Left ventricle myocardium superior (tissue), 1 donor: ENCODE measurements at regions not wholly inside any gene's neighbourhood (a gene's known extent, or its start where the extent isn't known, plus 50 kb on each side); places are given as distances from the start of the nearest gene placed in this dataset.

Experiments used
- ATAC-seq: fragments of 200-7000 bp; cut with Tn5 transposase; one replicate; pipeline ENCODE4 v1.9.1; 2020; ENCODE audit warnings: mild to moderate bottlenecking, moderate library complexity
- DNase-seq: peaks from one replicate; pipeline ENCODE4 v3.0.0-alpha.2; 2020
- intact Hi-C: fragments of 100-400 bp; cut with micrococcal nuclease; formaldehyde crosslinking; loops from one replicate; pipeline ENCODE4 v1.11.0; 2022
- donor health status: DM: no; HTN: yes; CAD: no; lungs with severe emphysema.

DNA sequence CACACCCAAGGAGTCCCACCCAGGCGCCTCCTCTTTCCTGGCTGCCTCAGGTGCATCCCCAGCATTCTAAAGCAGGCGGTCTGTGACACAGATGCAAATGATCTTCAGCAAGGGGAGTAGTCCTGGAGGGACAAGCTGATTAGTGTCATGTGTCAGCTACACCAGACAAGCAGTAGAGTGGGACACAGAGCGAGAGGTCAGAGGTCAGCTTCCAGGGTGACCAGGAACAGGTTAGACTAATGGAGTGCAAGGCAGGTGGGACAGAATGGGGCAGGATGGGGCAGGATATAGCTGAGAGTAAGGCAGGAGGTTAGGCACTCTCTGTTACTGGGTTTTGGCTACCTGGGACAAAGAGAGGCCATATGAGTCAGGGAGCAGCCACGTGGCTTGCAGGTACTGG lies 534.0 kb downstream of the FUT8 start:
- DNase-seq (no peak), ATAC-seq (no peak)
- intact Hi-C loops = no loop called here

- intact Hi-C loops = no loop called here
- no peak for DNase-seq
- ATAC-seq = no peak
Measured at GRCh38 chr14:65948302-65948701, 535.8 kb downstream of the FUT8 start.

DNA sequence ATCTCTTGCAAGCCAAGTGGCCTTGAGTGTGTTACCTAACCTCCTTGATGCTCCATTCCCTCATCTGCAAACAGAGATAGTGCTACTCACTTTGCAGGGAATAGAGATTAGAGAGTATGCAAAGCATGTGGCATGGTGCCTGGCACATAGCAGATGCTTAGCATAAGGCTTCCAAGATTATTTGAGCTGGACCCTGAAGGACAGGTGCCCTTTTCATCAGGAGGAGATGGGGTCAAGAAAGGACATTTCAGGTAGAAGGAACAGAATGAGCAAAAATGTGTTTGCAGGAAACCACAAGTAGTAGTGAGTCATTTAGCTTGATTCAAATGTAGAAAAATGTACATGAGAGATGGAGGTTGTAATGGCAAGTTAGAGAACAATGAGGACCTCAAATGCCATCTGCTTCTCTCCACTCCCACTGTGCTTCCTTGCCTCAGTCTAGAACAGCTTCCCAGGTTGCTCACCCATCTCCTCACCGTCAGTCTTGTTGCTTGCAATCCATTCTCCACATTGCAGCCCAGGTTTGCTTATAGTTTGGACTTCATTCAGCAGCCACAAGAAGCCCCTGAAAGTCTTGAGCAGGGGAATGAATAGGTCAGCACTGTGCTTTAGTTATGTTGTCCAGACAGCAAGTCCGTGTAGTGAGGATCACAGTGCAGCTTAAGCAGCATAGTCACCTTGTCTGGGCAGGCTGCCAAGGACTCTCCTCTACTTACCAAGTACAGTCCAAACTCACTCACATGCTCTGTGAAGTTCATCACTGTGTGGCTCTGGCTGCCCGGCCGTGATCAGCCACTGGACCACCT lies 536.3 kb upstream of the CCDC196 start:
- DNase-seq (peak; percentile 71), ATAC-seq (peak; percentile 95)
- intact Hi-C loops = no loop called here

GRCh38 chr14:65954942-65955341 lies 531.2 kb upstream of the CCDC196 start:
- intact Hi-C loops = no loop called here
- ATAC-seq (no peak), DNase-seq (no peak)

GRCh38 chr14:65957631-65958205 lies 528.5 kb upstream of the CCDC196 start:
- no peak for ATAC-seq
- intact Hi-C loops = no loop called here
- DNase-seq = no peak

DNA sequence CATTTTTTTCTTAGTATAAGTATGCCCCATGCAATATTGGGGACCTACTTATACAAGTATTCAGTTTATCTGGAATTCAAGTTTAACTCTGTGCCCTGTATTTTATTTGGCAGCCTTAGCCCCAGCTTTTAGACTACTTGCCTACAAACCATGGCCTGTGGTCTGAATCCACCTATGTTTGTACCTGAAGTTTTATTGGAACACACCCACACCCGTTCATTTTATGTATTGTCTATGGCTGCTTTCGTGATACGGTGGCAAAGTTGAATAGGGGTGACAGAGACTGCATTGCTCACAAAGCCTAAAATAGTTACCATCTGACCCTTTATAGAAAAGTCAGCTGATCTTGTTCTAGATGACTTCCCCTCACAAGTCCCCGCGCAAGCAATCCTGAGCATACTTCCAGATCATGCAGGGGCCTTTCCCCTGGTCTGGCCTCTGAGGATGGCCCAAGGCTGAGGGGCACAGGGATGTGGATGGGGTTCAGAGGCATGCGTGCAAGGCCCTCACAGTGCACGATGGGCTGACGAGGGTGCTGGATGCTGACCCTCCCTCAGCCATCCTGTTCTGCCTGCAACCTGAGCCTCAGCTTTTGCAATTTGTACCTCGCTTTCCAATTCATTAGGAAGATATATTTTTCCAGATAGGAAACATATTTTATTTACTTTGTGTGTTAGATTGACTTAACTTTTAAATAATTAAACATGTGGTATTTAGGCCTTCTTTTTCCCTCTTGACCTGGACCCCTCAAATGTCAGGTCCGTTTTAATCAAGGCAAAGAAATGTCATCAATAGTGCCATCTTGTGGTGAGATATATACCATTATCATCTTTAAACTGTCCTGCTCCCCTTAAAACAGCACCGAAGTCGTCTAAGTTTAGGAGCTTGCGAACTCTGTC lies 527.3 kb upstream of the CCDC196 start:
- intact Hi-C loops = no loop called here
- no peak for DNase-seq
- ATAC-seq = peak; percentile 53

DNA sequence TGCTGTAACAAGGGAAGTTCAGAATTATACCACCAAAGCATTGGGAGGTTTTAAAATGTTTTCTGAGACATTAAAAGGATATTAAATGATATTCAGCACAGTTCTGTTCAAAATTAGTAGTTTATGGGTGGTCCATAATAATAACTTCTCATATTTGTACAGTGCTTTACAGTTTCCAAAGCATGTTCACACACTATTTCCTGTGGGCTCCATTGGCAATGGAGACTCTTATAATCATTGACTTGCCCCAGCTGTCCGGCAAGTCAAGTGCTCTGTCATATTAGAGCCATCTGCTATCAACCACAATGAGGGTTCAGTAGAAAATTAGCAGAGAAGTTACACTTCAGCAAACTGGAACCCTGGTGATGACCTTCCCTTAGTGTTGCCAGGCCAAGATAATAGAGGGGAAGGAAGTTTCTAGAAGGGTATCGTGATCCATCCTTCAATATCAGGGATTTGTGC lies 526.6 kb upstream of the CCDC196 start:
- intact Hi-C loops = no loop called here
- ATAC-seq = no peak
- no peak for DNase-seq

GRCh38 chr14:65961004-65961403 lies 525.2 kb upstream of the CCDC196 start:
- DNase-seq (peak; percentile 58), ATAC-seq (peak; percentile 61)
- intact Hi-C loops = no loop called here

- DNase-seq = no peak
- intact Hi-C loops = no loop called here
- no peak for ATAC-seq
Measured at GRCh38 chr14:65962952-65963351, 523.2 kb upstream of the CCDC196 start.

DNA sequence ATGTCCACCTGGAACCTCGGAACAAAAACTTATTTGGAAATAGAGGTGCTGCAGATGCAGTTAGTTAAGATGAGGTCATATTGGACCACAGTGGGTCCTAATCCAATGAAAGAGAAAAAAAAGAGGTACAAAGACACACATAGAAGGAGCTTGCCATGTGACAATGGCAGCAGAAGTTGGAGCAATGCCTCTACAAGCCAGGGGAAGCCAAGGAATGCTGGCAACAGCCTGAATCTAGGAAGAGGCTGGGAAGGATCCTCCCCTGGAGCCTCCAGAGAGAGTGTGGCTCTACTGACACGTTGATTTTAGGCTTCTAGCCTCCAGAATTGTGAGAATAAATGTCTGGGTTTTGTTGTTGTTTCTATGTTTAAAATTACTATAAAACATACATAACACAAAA lies 521.8 kb upstream of the CCDC196 start:
- intact Hi-C loops = no loop called here
- no peak for DNase-seq
- ATAC-seq = no peak

DNA sequence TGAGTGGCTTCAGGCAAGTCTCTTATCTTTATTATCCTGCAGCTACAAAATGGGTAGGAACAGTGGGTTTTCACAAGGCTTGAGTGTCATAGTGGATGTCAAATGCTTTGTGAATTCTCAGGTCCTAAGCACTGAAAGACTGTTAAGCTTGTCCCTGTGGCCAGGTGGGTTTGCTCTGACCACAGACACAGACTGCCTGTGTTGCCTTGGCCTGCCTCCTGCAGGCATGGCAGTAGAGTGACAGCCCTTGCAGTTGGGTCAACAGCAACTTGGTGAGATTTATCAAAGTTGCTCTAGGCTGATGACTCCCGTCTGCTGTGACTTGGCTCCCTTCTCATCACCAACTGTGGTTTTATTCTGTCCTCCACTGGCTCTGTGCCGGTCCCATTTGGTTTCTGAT lies 520.0 kb upstream of the CCDC196 start:
- no peak for DNase-seq
- intact Hi-C loops = no loop called here

DNA sequence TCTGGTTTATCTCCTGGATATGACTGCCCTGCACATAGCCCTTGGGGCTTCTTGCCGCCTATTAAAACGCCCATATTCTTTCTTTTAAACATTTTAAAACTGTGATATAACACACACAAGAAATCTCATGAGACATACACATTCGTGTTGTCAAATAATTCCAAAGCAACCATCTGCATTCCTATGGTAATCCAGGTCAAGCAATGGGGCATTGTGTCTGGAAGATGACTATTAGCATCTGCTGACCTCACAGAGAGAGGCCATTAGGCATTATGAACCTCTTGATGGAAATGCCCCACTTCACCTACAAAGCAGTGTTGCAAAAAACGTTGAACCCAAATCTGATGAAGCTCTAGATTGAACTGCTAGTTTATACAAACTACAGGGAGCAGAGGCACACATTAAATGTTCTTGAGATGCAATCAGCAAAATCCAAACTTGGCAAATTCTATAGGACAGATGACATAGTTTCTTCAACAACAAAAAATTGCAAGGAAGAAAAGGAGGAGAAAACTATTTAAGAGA lies 513.8 kb upstream of the CCDC196 start:
- intact Hi-C loops = no loop called here
- ATAC-seq = no peak

More for the DNA sequence above, 520.0 kb upstream of the CCDC196 start:
- ATAC-seq = no peak

GRCh38 chr14:65972891-65973290 lies 513.3 kb upstream of the CCDC196 start:
- DNase-seq (no peak), ATAC-seq (no peak)
- intact Hi-C loops = no loop called here

More for the DNA sequence above, 513.8 kb upstream of the CCDC196 start:
- no peak for DNase-seq

DNA sequence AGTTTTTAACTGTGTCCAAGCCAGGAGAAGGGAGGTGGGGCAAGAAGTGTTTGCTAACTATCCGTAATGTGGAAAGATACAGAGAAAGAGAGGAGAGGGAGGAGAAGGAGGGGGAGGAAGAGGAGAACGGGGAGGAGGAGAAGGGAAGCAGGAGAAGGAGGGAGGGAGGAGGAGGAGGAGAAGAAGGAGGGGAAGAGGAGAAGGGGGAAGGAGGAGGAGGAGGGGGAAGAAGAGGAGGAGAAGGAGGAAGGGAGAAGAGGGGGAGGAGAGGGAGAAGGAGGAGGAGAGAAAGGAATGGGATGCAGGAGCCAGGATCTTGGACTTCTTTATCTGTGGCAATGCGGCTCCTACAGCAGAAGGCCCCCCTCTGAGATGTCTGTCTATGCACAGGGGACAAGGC lies 510.3 kb upstream of the CCDC196 start:
- DNase-seq = no peak
- ATAC-seq = no peak
- intact Hi-C loops = no loop called here

DNA sequence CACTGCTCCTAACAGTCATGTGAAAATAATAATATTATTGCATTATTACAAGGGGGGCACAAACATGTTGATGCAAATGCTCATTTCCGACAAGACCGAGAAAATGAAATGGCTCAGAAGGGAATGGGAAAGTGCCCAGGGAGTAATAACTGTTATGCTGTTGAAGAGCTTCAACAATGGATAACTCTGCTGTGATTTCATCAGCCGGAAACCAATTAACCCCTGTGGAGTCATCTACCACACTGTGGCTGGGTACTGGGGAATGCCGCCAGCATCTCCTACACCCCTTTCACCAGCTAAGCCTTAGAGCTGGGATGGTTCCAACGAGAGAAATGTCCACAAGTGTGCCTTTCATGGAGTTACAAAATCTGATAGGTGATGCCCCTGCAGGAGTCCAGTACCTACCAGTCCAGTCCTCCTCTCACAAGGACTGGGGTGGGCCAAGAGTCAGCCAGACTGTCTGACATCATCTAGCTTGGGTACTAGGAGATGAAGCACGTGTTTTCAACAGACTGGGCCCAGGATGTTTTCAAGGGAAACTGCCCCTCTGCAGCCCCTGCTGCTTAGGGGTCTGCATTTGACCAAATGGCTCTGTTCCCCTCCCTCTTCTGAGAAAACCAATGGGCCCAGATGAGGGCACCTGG lies 509.3 kb upstream of the CCDC196 start:
- intact Hi-C loops = no loop called here

DNA sequence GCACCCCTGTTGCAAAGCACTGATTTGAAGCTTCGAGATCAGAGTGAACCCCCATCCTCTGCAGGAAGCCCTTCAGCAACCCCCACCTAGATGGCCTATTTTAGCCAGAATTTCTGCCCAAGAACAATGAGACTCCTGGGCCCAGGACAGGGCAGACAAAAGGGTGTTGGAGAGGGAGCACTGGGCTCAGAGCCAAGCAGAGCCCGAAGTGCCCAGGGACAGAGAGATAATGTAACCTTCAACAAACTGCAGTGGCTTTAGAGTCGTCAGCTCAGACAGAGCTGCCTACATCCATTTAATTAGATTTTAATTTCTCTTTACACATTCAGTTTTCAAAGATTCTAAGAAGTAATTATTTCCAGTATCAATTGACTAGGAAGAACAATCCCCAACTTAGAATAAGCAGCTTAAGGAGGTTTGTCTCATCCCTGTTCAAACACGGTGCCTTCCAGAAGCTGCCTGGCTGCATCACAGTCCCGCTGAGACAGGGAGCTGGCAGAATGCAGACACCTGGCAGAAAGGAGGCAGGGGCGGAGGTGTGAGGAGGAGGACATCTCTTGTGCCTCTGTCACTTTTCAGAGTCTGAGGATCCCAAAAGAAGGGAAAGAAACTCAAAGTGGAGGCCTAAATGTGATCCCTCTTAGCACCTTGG lies 504.9 kb upstream of the CCDC196 start:
- ATAC-seq = peak; percentile 95

More for the DNA sequence above, 509.3 kb upstream of the CCDC196 start:
- no peak for ATAC-seq
- DNase-seq = no peak

DNA sequence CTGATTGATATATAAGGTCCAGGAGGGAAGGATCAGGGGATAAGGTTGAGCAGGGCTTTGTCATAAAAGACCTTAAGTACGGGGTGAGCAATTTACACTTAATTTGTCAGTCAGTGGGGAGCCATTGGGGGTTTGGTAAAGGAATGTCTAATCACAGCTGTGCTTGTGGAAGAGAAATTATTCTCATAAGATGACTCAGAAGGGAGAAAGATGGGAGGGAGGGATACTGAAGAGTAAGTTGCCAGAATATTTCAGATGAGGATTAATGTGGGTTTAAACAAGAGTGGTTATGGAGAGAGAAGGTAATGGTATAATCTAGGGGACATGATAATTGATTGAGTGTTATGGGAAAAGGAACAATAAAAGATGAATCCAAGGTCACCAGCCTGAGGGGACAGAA lies 500.1 kb upstream of the CCDC196 start:
- DNase-seq (no peak), ATAC-seq (no peak)
- intact Hi-C loops = no loop called here

More for the DNA sequence above, 504.9 kb upstream of the CCDC196 start:
- intact Hi-C loops = no loop called here
- peak; percentile 46 for DNase-seq

DNA sequence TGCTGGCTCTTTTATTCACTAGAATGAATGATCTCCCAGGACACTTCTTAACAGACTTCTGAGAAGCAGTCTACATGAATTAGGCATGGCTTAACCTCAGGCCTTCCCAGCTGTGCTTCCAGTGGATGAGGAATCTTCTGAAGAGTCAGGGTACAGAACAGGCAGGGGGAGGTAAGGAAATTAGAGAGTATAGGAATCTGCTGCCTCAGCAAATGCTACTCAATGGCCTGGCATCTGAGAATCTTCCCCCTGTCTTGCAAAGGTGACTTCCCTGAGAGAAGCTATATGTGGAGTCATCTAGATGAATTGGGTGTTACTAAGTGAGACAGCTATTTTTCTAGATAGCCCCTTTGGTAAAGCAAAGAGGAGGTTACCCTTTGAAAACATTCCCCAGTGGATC lies 496.2 kb upstream of the CCDC196 start:
- intact Hi-C loops = no loop called here
- ATAC-seq (no peak), DNase-seq (no peak)

- ATAC-seq = peak; percentile 63
- intact Hi-C loops = no loop called here
Measured at GRCh38 chr14:65991104-65991503, 495.1 kb upstream of the CCDC196 start.

More at GRCh38 chr14:65991104-65991503, 495.1 kb upstream of the CCDC196 start:
- no peak for DNase-seq
